GM12878 (cell line): ENCODE measurements at regions not wholly inside any gene's neighbourhood (a gene's known extent, or its start where the extent isn't known, plus 50 kb on each side); places are given as distances from the start of the nearest gene placed in this dataset.

Source experiments
- ATAC-seq: fragments of 200-7000 bp; cut with Tn5 transposase; 3 replicates; pipeline ENCODE4 v1.9.1; 2020; ENCODE audit warnings: mild to moderate bottlenecking, moderate library complexity
- BruUV-seq: library from RNA; stranded (reverse); fragments of 400-500 nt; replicated peaks from 2 replicates; lab custom pipeline; 2021; lab: Mats Ljungman, UMichigan
- CTCF ChIA-PET: fragments of 300-600 bp; sonication (Branson Sonifier 250); formaldehyde crosslinking; extraction: SDS; loops from one replicate; lab custom pipeline; 2021; ENCODE audit warnings: inconsistent platforms; lab: Yijun Ruan, JAX
- POLR2A ChIA-PET: fragments of 350-600 bp; formaldehyde crosslinking; extraction: SDS; loops from one replicate; lab custom pipeline; 2021; ENCODE audit warnings: inconsistent platforms; lab: Charles Lee
- RAD21 ChIA-PET: fragments of 300-600 bp; sonication (Branson Sonifier 250); formaldehyde crosslinking; loops from one replicate; lab custom pipeline; 2023; ENCODE audit warnings: antibody characterized with exemption; ENCODE audit not compliant: unreplicated experiment; lab: Charles Lee
- SMC1A ChIA-PET: fragments of 300-600 bp; sonication (Branson Sonifier 250); formaldehyde crosslinking; loops from one replicate; lab custom pipeline; 2023; ENCODE audit not compliant: unreplicated experiment, uncharacterized antibody; lab: Charles Lee
- DNase-seq: peaks from one replicate; pipeline ENCODE4 v3.0.0-alpha.2; 2011; ENCODE audit warnings: low read depth, low spot score
- FAIRE-seq: peaks from 3 replicates; lab custom pipeline; 2011; peaks lifted over from hg19 to GRCh38; lab: Jason Lieb, UNC
- H2AFZ ChIP-seq: 2 replicates; pipeline ENCODE4 v1.6.0; 2011; ENCODE audit warnings: low read depth, low read length, control low read depth; ENCODE audit not compliant: control insufficient read depth
- H3K27ac ChIP-seq: 2 replicates; pipeline ENCODE4 v1.5.1; 2011; ENCODE audit warnings: control low read depth; ENCODE audit not compliant: control insufficient read depth, insufficient read depth
- H3K27me3 ChIP-seq, 2 experiments: replicated peaks in 1 of 2; 2 replicates each; pipeline versions ENCODE4 v1.6.0 to v1.6.1; 2011; ENCODE audit warnings: low read length in 1 of 2; ENCODE audit not compliant: control insufficient read depth in 2 of 2, insufficient read depth in 2 of 2
- H3K36me3 ChIP-seq, 2 experiments: 2 replicates each; pipeline ENCODE4 v1.5.1; 2011; ENCODE audit warnings: low read length in 1 of 2; ENCODE audit not compliant: control insufficient read depth in 2 of 2, insufficient read depth in 2 of 2
- H3K4me1 ChIP-seq: 2 replicates; pipeline ENCODE4 v1.6.1; 2011; ENCODE audit warnings: mild to moderate bottlenecking, low read length, moderate library complexity, mixed read lengths; ENCODE audit not compliant: control insufficient read depth, insufficient read depth
- H3K4me2 ChIP-seq: 2 replicates; pipeline ENCODE4 v1.6.0; 2011; ENCODE audit warnings: control low read depth; ENCODE audit not compliant: control insufficient read depth, insufficient read depth
- H3K4me3 ChIP-seq: fragments of 200-600 bp; sonication (generic); 2 replicates; pipeline ENCODE4 v1.5.1; 2016
- H3K79me2 ChIP-seq: 2 replicates; pipeline ENCODE4 v1.6.0; 2011; ENCODE audit warnings: low read length; ENCODE audit not compliant: control insufficient read depth, insufficient read depth
- H3K9ac ChIP-seq: 2 replicates; pipeline ENCODE4 v1.8.0; 2011; ENCODE audit warnings: low read length, control low read depth, mixed read lengths; ENCODE audit not compliant: control insufficient read depth, insufficient read depth
- H3K9me3 ChIP-seq: replicated peaks from 3 replicates; pipeline ENCODE4 v1.5.1; 2011; ENCODE audit warnings: mild to moderate bottlenecking, low read length; ENCODE audit not compliant: control insufficient read depth, insufficient read depth
- H4K20me1 ChIP-seq: 2 replicates; pipeline ENCODE4 v1.6.0; 2011; ENCODE audit not compliant: control insufficient read depth, insufficient read depth
- CBFB ChIP-seq: IDR thresholded peaks from 2 replicates; pipeline ENCODE4 v1.6.1; 2016; ENCODE audit warnings: antibody characterized with exemption, low read depth
- CHD4 ChIP-seq: fragments of 200-600 bp; sonication (generic); IDR thresholded peaks from 2 replicates; pipeline ENCODE4 v1.6.1; 2016; ENCODE audit warnings: mild to moderate bottlenecking
- E2F4 ChIP-seq: IDR thresholded peaks from 2 replicates; pipeline ENCODE4 v1.6.1; 2012; ENCODE audit warnings: low read depth, low read length, improper control_type of control experiment
- NBN ChIP-seq: fragments of 450-650 bp; IDR thresholded peaks from 2 replicates; pipeline ENCODE4 v1.6.1; 2016
- NFXL1 ChIP-seq: fragments of 450-650 bp; IDR thresholded peaks from 2 replicates; pipeline ENCODE4 v1.6.1; 2017; ENCODE audit warnings: antibody characterized with exemption, mild to moderate bottlenecking, borderline replicate concordance
- SMARCA5 ChIP-seq: fragments of 450-650 bp; IDR thresholded peaks from 2 replicates; pipeline ENCODE4 v1.6.1; 2017; ENCODE audit warnings: mild to moderate bottlenecking
- WGBS: methylation state at CpG from one replicate; pipeline ENCODE4 v1.1.6; 2016; ENCODE audit warnings: low lambda C conversion rate; ENCODE audit not compliant: insufficient replicate concordance, insufficient coverage; ENCODE audit errors: missing lambda C conversion rate; 5-methylcytosine and 5-hydroxymethylcytosine counted together
- in situ Hi-C: fragments of 300-500 bp; cut with MboI; formaldehyde crosslinking; loops from 9 replicates; pipeline ENCODE4 v1.14.3; 2018; ENCODE audit warnings: mixed read lengths
- intact Hi-C: fragments of 100-400 bp; cut with micrococcal nuclease; formaldehyde crosslinking; loops from one replicate; pipeline ENCODE4 v1.14.2; 2022; ENCODE audit not compliant: unreplicated experiment
- TF ChIP-seq, protein P1 (sequence below): fragments of 450-650 bp; IDR thresholded peaks from 2 replicates; pipeline ENCODE4 v1.6.1; 2014; ENCODE audit warnings: mild to moderate bottlenecking

DNA sequence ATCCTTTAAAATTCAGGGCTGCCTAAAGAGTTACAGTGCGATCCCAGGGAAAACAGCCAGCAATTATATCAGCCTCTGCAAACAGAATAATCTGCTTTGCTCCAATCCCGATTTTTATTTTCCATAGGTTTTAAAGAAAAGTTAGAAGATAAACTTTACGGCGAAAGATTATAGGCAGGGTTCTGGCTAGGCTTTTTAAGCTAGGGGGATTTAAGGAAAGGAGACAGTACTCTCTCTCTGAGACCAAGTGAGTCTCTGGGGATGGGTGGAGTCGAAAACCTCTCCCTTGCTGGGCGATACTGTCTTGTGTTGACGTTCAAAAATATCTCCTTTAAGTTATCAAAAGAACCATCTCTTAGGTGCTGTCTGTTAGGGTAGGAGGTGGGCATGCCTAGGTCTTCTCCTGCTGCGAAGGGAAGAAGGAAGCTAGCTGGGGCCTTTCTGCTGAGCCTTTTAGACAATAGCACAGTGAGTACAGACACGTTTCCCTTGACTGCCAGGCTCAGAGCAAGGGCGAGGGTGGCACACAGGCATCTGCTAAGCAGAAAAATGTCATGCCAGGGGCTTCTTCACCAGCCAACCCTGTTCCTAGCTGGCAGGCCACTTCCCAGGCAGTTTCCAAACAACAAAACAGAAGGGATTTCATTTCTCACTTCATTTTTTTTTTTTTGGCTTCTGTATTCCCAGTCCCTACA lies 167.9 kb upstream of the MAF start:
- ChIA-PET POLR2A (no interaction called here), CTCF (interaction anchor here (0.6 to 1.5 kb wide), 2 partner anchors 12 to 698 kb away, joined by 3 to 4 read pairs; no protein-coding TSS in a partner anchor), SMC1A (no interaction called here), RAD21 (no interaction called here)
- Histone ChIP-seq H3K27me3 (no peaks in the 10 kb centered on the region), H3K9ac (no peak overlapping the region), H3K4me2 (no peak overlapping the region), H4K20me1 (no peaks in the 10 kb centered on the region), H2AFZ (peak overlapping the region; percentile 28; the same call in 1 of the 2 replicates), H3K79me2 (no peaks in the 10 kb centered on the region), H3K27ac (no peak overlapping the region), H3K36me3 (no peaks in the 10 kb centered on the region), H3K9me3 (no peaks in the 10 kb centered on the region), H3K4me1 (no peaks in the 10 kb centered on the region), H3K4me3 (no peak overlapping the region)
- DNase-seq = no peak
- FAIRE-seq = peak; percentile 13
- in situ Hi-C loops = no loop called here
- intact Hi-C loops = no loop called here
- WGBS = 36% methylated on average over 10 of the region's 10 CpGs
- no peak for ATAC-seq
- BruUV-seq = no TSS peak
- no peak for TF ChIP-seq NFXL1
- TF ChIP-seq, protein P1, sequence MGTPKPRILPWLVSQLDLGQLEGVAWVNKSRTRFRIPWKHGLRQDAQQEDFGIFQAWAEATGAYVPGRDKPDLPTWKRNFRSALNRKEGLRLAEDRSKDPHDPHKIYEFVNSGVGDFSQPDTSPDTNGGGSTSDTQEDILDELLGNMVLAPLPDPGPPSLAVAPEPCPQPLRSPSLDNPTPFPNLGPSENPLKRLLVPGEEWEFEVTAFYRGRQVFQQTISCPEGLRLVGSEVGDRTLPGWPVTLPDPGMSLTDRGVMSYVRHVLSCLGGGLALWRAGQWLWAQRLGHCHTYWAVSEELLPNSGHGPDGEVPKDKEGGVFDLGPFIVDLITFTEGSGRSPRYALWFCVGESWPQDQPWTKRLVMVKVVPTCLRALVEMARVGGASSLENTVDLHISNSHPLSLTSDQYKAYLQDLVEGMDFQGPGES = no peak
- no peak for TF ChIP-seq E2F4
- TF ChIP-seq NBN = no peak
- TF ChIP-seq CHD4 = no peak
- TF ChIP-seq SMARCA5 = no peak
- TF ChIP-seq CBFB = no peak
